Coronary artery (tissue), 2 donors: ENCODE measurements at regions not wholly inside any gene's neighbourhood (a gene's known extent, or its start where the extent isn't known, plus 50 kb on each side); places are given as distances from the start of the nearest gene placed in this dataset.

Experiments
- DNase-seq: peaks from one replicate; pipeline ENCODE4 v3.0.0-alpha.2; 2017; ENCODE audit warnings: low spot score
- H3K27ac ChIP-seq, 2 donors: fragments of 200-600 bp; sonication (generic); one replicate each; pipeline ENCODE4 v1.5.1; 2016 to 2019
- H3K4me3 ChIP-seq: fragments of 200-600 bp; sonication (generic); 2 replicates; pipeline ENCODE4 v1.5.1; 2016; ENCODE audit warnings: mild to moderate bottlenecking, moderate library complexity
- TF ChIP-seq, protein P1 (sequence below): fragments of 200-600 bp; sonication (generic); IDR thresholded peaks from one replicate; pipeline ENCODE4 v1.5.1; 2019; ENCODE audit warnings: antibody characterized with exemption

DNA sequence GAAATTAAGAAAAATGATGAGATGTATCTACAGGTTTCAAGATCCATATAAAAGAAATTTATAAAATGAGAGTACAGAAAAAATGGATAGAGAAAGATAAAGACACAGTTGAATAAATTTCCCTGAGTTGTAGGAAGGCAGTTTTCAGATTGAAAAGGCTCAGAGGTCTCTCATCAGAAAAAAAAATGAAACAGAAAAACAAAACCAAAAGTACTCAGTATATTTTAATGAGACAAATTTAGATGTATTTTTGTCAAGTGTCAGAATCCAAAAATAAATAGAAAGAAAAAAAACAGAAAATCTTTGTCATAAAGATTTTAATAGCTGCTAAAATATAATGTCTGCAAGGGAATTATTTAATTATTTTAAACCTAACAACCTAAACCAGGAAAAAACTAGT is 520.5 kb downstream of the KCNJ3 start:
- no peak for DNase-seq
- no peak overlapping the region for H3K27ac ChIP-seq
- TF ChIP-seq, protein P1, sequence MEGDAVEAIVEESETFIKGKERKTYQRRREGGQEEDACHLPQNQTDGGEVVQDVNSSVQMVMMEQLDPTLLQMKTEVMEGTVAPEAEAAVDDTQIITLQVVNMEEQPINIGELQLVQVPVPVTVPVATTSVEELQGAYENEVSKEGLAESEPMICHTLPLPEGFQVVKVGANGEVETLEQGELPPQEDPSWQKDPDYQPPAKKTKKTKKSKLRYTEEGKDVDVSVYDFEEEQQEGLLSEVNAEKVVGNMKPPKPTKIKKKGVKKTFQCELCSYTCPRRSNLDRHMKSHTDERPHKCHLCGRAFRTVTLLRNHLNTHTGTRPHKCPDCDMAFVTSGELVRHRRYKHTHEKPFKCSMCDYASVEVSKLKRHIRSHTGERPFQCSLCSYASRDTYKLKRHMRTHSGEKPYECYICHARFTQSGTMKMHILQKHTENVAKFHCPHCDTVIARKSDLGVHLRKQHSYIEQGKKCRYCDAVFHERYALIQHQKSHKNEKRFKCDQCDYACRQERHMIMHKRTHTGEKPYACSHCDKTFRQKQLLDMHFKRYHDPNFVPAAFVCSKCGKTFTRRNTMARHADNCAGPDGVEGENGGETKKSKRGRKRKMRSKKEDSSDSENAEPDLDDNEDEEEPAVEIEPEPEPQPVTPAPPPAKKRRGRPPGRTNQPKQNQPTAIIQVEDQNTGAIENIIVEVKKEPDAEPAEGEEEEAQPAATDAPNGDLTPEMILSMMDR: no peak

DNA sequence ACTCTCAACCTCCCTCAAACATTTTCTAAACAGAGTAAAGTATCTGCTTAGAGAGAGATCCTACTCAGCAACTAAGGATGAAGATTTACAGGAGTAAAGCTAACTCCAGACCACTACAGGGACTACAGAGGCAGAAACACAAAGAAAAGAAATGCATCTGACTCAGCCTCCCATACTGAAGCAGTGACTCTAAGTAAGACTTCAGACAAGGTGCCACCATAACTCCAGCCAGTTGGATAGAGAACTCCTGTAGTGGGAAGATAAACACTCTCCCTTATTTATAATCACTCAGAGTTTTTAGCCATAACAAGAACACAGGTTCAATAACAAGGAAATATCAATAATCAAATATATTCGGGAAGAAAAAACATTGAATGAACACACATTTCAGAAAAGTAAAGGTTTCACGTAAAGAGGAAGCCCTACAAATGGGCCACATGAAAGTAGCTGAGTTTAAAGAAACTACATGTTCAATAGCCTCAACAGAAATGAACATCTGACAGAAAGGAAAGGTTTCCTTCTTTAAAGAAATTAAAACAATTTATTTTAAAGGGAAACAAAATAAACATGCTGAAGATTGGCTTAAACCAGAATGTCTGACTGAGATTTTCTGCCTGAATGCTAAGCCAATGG is 519.9 kb downstream of the KCNJ3 start:
- no peak for DNase-seq
- H3K27ac ChIP-seq: no peak overlapping the region
- H3K4me3 ChIP-seq: no peak overlapping the region
- TF ChIP-seq, protein P1: no peak

More for the DNA sequence above, 520.5 kb downstream of the KCNJ3 start:
- H3K4me3 ChIP-seq: no peak overlapping the region

DNA sequence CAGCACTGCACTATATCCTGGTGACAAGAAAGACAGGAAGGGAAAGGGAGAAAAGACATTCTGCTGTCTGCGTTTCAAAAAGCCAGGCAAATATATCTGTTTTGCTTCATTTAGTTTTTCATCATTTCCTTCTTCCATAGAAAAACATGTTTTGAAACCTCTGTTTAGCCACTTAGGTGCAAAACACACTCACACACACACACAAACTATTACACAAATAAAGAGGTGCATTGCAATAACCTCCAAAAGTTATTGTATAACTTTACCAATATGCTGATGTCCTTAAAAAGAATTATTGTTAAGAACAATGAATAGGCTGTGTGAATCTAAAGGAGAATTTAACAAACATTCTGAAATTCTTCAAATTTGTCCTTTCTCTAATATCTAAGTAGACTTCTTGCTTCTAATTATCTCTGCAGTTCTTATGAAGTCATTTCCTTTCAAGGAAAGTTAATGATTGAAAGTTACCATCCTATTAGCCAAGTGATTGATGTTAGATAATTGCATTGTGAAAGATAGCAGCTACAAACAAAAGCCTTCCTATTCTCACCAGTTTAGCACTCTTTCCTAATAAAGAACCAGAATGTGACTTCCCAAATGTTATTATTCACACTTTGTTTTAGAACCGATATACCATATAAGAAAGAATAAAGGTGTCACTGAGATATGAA is 516.7 kb downstream of the KCNJ3 start:
- Histone ChIP-seq H3K4me3 (no peak overlapping the region), H3K27ac (no peak overlapping the region)
- DNase-seq: no peak
- TF ChIP-seq, protein P1: no peak

DNA sequence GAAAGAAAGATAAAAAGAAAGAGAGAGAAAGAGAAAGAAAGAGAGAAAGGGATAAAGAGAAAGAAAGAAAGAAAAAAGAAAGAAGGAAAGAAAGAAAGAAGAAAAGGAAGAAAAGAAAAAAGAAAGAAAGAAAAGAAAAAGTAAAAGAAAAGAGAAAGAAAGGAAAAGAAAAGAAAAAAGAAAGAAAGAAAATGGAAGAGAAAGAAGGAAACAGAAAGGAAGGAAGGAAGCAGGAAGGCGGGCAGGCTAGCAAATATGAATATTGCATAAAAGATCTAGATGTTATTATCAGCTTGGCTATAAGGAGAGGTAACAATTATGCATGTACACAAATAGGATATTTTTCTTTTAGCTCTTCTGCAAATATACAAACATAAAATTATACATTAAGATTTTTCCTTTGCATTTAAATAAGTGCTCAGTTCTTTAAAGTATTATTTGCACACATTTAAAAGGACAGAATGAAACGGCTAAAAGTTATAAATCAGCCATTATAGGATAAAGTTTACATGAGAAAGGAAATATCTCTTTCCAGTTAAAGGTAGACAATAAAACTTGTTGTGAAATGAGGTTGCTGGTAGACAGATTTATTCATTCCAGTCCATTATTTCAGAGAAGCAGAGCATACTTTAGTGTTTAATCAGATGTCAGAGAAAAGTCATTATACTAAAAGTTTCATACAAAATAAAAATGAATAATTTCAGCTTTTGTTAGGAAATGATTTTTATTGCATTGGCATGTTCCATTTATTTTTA is 511.4 kb downstream of the KCNJ3 start:
- DNase-seq: no peak
- Histone ChIP-seq H3K27ac (no peak overlapping the region), H3K4me3 (no peak overlapping the region)
- TF ChIP-seq, protein P1: no peak

DNA sequence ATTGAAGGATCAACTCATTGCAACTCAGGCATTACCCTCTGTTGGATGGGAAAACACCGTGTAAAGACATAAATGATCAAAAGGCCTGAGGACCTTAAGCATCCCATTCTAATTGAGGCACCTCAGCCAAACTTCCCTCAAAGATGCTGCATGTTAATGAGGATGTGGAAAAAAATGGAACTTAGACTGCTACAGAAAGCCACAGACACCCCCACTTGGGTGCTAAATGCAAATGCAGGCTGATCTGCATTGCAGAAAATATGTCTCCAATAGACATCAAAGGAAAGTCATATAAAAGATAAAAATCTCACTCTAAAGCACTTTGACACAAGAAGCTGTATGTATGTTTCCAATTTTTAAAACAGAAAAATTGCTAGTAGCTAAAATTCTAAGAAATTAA is 504.7 kb downstream of the KCNJ3 start:
- no peak overlapping the region for H3K27ac ChIP-seq
- TF ChIP-seq, protein P1: no peak

DNA sequence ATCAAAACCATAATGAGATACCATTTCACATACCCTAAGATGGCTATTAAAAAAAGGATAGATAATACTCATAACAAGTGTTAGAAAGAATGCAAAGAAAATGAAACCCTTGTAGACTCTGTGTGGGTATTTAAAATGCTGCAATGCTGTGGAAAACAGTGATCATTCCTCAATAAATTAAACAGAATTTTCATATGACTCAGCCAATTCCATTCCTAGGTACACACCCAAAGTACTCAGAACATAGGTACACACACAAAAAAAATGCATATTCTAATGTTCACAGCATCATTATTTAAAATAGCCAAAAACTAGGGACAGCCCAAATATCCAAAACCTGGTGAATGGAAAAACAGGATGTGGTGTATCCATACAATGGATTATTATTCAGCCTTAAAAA is 502.3 kb downstream of the KCNJ3 start:
- Histone ChIP-seq H3K27ac (no peak overlapping the region), H3K4me3 (no peak overlapping the region)
- no peak for DNase-seq
- TF ChIP-seq, protein P1: no peak

More for the DNA sequence above, 504.7 kb downstream of the KCNJ3 start:
- no peak overlapping the region for H3K4me3 ChIP-seq
- DNase-seq: no peak
